GM12878 (cell line): ENCODE measurements at regions not wholly inside any gene's neighbourhood (a gene's known extent, or its start where the extent isn't known, plus 50 kb on each side); places are given as distances from the start of the nearest gene placed in this dataset.

Experiments used
- ATAC-seq: fragments of 200-7000 bp; cut with Tn5 transposase; 3 replicates; pipeline ENCODE4 v1.9.1; 2020; ENCODE audit warnings: mild to moderate bottlenecking, moderate library complexity
- BruUV-seq: library from RNA; stranded (reverse); fragments of 400-500 nt; replicated peaks from 2 replicates; lab custom pipeline; 2021; lab: Mats Ljungman, UMichigan
- CTCF ChIA-PET: fragments of 300-600 bp; sonication (Branson Sonifier 250); formaldehyde crosslinking; extraction: SDS; loops from one replicate; lab custom pipeline; 2021; ENCODE audit warnings: inconsistent platforms; lab: Yijun Ruan, JAX
- POLR2A ChIA-PET: fragments of 350-600 bp; formaldehyde crosslinking; extraction: SDS; loops from one replicate; lab custom pipeline; 2021; ENCODE audit warnings: inconsistent platforms; lab: Charles Lee
- RAD21 ChIA-PET: fragments of 300-600 bp; sonication (Branson Sonifier 250); formaldehyde crosslinking; loops from one replicate; lab custom pipeline; 2023; ENCODE audit warnings: antibody characterized with exemption; ENCODE audit not compliant: unreplicated experiment; lab: Charles Lee
- SMC1A ChIA-PET: fragments of 300-600 bp; sonication (Branson Sonifier 250); formaldehyde crosslinking; loops from one replicate; lab custom pipeline; 2023; ENCODE audit not compliant: unreplicated experiment, uncharacterized antibody; lab: Charles Lee
- DNase-seq: peaks from one replicate; pipeline ENCODE4 v3.0.0-alpha.2; 2011; ENCODE audit warnings: low read depth, low spot score
- FAIRE-seq: peaks from 3 replicates; lab custom pipeline; 2011; peaks lifted over from hg19 to GRCh38; lab: Jason Lieb, UNC
- H2AFZ ChIP-seq: 2 replicates; pipeline ENCODE4 v1.6.0; 2011; ENCODE audit warnings: low read depth, low read length, control low read depth; ENCODE audit not compliant: control insufficient read depth
- H3K27ac ChIP-seq: 2 replicates; pipeline ENCODE4 v1.5.1; 2011; ENCODE audit warnings: control low read depth; ENCODE audit not compliant: control insufficient read depth, insufficient read depth
- H3K27me3 ChIP-seq, 2 experiments: replicated peaks in 1 of 2; 2 replicates each; pipeline versions ENCODE4 v1.6.0 to v1.6.1; 2011; ENCODE audit warnings: low read length in 1 of 2; ENCODE audit not compliant: control insufficient read depth in 2 of 2, insufficient read depth in 2 of 2
- H3K36me3 ChIP-seq, 2 experiments: 2 replicates each; pipeline ENCODE4 v1.5.1; 2011; ENCODE audit warnings: low read length in 1 of 2; ENCODE audit not compliant: control insufficient read depth in 2 of 2, insufficient read depth in 2 of 2
- H3K4me1 ChIP-seq: 2 replicates; pipeline ENCODE4 v1.6.1; 2011; ENCODE audit warnings: mild to moderate bottlenecking, low read length, moderate library complexity, mixed read lengths; ENCODE audit not compliant: control insufficient read depth, insufficient read depth
- H3K4me2 ChIP-seq: 2 replicates; pipeline ENCODE4 v1.6.0; 2011; ENCODE audit warnings: control low read depth; ENCODE audit not compliant: control insufficient read depth, insufficient read depth
- H3K4me3 ChIP-seq: fragments of 200-600 bp; sonication (generic); 2 replicates; pipeline ENCODE4 v1.5.1; 2016
- H3K79me2 ChIP-seq: 2 replicates; pipeline ENCODE4 v1.6.0; 2011; ENCODE audit warnings: low read length; ENCODE audit not compliant: control insufficient read depth, insufficient read depth
- H3K9ac ChIP-seq: 2 replicates; pipeline ENCODE4 v1.8.0; 2011; ENCODE audit warnings: low read length, control low read depth, mixed read lengths; ENCODE audit not compliant: control insufficient read depth, insufficient read depth
- H3K9me3 ChIP-seq: replicated peaks from 3 replicates; pipeline ENCODE4 v1.5.1; 2011; ENCODE audit warnings: mild to moderate bottlenecking, low read length; ENCODE audit not compliant: control insufficient read depth, insufficient read depth
- H4K20me1 ChIP-seq: 2 replicates; pipeline ENCODE4 v1.6.0; 2011; ENCODE audit not compliant: control insufficient read depth, insufficient read depth
- ATF7 ChIP-seq: fragments of 450-650 bp; IDR thresholded peaks from 2 replicates; pipeline ENCODE4 v1.6.1; 2016; ENCODE audit warnings: low read depth, mild to moderate bottlenecking
- CHD2 ChIP-seq: IDR thresholded peaks from 2 replicates; pipeline ENCODE4 v1.6.1; 2011; ENCODE audit warnings: low read depth, low read length, improper control_type of control experiment, borderline replicate concordance
- HSF1 ChIP-seq: fragments of 150-350 bp; IDR thresholded peaks from 2 replicates; pipeline ENCODE4 v1.6.1; 2014; ENCODE audit warnings: mild to moderate bottlenecking, low read depth, low read length
- MYB ChIP-seq: fragments of 150-350 bp; IDR thresholded peaks from 2 replicates; pipeline ENCODE4 v1.6.1; 2014; ENCODE audit warnings: mild to moderate bottlenecking, low read depth, low read length, borderline replicate concordance
- POLR2AphosphoS2 ChIP-seq: IDR thresholded peaks from 2 replicates; pipeline ENCODE4 v1.6.1; 2011; ENCODE audit warnings: low read depth, mild to moderate bottlenecking, low read length, improper control_type of control experiment, moderate library complexity
- TCF12 ChIP-seq: IDR thresholded peaks from 2 replicates; pipeline ENCODE4 v1.6.1; 2011; ENCODE audit warnings: low read depth, mild to moderate bottlenecking, low read length
- ZNF24 ChIP-seq: fragments of 450-650 bp; IDR thresholded peaks from 2 replicates; pipeline ENCODE4 v1.6.1; 2017; ENCODE audit warnings: antibody characterized with exemption, mild to moderate bottlenecking
- WGBS: methylation state at CpG from one replicate; pipeline ENCODE4 v1.1.6; 2016; ENCODE audit warnings: low lambda C conversion rate; ENCODE audit not compliant: insufficient replicate concordance, insufficient coverage; ENCODE audit errors: missing lambda C conversion rate; 5-methylcytosine and 5-hydroxymethylcytosine counted together
- in situ Hi-C: fragments of 300-500 bp; cut with MboI; formaldehyde crosslinking; loops from 9 replicates; pipeline ENCODE4 v1.14.3; 2018; ENCODE audit warnings: mixed read lengths
- intact Hi-C: fragments of 100-400 bp; cut with micrococcal nuclease; formaldehyde crosslinking; loops from one replicate; pipeline ENCODE4 v1.14.2; 2022; ENCODE audit not compliant: unreplicated experiment

GRCh38 chr14:50028458-50028857 lies 87.9 kb downstream of the VCPKMT start:
- ChIA-PET RAD21 (no interaction called here), POLR2A (interaction anchor here (0.9 kb wide), 1 partner anchor 10 kb away, joined by 4 read pairs; no protein-coding TSS in a partner anchor), CTCF (interaction anchor here (0.5 to 1.4 kb wide), 4 partner anchors 10 to 167 kb away, joined by 3 to 4 read pairs (median 4); no protein-coding TSS in a partner anchor)
- in situ Hi-C loops (no loop called here), intact Hi-C loops (no loop called here)
- Histone ChIP-seq H3K36me3 (no peaks in the 10 kb centered on the region), H3K9me3 (peaks cover 2% of the 10 kb centered on the region; the same call in 2 of the 3 replicates), H2AFZ (no peak overlapping the region), H3K4me1 (no peaks in the 10 kb centered on the region), H3K27me3 (no peaks in the 10 kb centered on the region), H4K20me1 (no peaks in the 10 kb centered on the region), H3K27ac (no peak overlapping the region), H3K9ac (no peak overlapping the region)
- ATAC-seq (no peak), DNase-seq (no peak), FAIRE-seq (no peak)
- 54% methylated on average over 6 of the region's 6 CpGs for WGBS
- BruUV-seq, result no TSS peak
- TF ChIP-seq ATF7 (no peak), MYB (no peak), CHD2 (no peak), HSF1 (no peak), ZNF24 (no peak), TCF12 (no peak), POLR2AphosphoS2 (no peak)
- TF ChIP-seq, all 136 proteins: peak for 0
- no peak overlapping the region for H3K4me2 ChIP-seq
- no peaks in the 10 kb centered on the region for H3K79me2 ChIP-seq
- SMC1A ChIA-PET, result interaction anchor here (0.8 to 1.7 kb wide), 5 partner anchors 8 to 70 kb away, joined by 3 to 9 read pairs (median 4); no protein-coding TSS in a partner anchor
- H3K4me3 ChIP-seq, result no peak overlapping the region
